WI38 (cell line): ENCODE measurements at regions not wholly inside any gene's neighbourhood (a gene's known extent, or its start where the extent isn't known, plus 50 kb on each side); places are given as distances from the start of the nearest gene placed in this dataset.

Experiments used
- H3K4me3 ChIP-seq: 2 replicates; pipeline ENCODE4 v1.5.1; 2011; ENCODE audit warnings: low read depth, mild to moderate bottlenecking, control low read depth, low read length
- TF ChIP-seq, protein P1 (sequence below): IDR thresholded peaks from 2 replicates; pipeline ENCODE4 v1.5.1; 2012; ENCODE audit warnings: low read depth, mild to moderate bottlenecking, control low read depth, low read length

DNA sequence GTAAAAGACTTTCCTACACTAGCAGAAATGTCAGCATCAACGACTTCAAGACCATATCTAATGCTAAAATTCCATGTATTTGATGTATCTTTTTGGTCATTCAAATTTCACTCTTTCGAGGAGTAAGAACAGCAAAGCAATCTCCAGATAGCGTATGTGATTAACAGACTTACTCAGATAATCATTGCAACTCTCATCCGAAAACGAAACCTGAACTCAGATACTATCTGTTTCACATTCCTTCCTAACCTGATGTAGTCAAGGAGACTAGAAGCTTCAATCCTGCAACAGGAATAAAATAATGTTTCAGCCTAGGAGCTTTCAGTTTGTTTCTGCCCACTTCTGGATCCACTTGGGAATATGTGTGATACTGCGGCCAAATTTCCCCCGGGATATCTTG, 286.3 kb downstream of the NUAK1 start:
- H3K4me3 ChIP-seq, result no peak overlapping the region

DNA sequence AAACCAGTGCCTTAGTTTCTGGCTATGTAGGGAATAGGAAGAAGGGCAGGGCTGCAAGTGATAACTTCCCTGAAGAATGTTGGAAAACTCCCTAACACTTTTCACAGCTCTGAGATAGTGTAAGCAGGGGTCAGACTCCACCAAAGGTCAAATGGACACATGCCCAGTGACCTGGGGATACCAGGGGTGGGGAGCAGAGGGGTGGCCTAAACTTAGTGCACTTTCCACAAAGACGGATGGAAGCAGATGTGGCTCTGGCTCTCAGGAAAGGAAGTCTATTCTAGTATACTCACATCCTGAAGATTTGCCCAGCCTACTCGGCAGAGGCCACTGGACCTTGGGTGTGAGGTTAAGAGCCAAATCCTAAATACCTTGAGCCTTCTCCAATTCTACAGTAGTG, 285.8 kb downstream of the NUAK1 start:
- TF ChIP-seq, protein P1, sequence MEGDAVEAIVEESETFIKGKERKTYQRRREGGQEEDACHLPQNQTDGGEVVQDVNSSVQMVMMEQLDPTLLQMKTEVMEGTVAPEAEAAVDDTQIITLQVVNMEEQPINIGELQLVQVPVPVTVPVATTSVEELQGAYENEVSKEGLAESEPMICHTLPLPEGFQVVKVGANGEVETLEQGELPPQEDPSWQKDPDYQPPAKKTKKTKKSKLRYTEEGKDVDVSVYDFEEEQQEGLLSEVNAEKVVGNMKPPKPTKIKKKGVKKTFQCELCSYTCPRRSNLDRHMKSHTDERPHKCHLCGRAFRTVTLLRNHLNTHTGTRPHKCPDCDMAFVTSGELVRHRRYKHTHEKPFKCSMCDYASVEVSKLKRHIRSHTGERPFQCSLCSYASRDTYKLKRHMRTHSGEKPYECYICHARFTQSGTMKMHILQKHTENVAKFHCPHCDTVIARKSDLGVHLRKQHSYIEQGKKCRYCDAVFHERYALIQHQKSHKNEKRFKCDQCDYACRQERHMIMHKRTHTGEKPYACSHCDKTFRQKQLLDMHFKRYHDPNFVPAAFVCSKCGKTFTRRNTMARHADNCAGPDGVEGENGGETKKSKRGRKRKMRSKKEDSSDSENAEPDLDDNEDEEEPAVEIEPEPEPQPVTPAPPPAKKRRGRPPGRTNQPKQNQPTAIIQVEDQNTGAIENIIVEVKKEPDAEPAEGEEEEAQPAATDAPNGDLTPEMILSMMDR, result no peak
- H3K4me3 ChIP-seq, result no peak overlapping the region

More for the DNA sequence above, 286.3 kb downstream of the NUAK1 start:
- TF ChIP-seq, protein P1, result no peak

DNA sequence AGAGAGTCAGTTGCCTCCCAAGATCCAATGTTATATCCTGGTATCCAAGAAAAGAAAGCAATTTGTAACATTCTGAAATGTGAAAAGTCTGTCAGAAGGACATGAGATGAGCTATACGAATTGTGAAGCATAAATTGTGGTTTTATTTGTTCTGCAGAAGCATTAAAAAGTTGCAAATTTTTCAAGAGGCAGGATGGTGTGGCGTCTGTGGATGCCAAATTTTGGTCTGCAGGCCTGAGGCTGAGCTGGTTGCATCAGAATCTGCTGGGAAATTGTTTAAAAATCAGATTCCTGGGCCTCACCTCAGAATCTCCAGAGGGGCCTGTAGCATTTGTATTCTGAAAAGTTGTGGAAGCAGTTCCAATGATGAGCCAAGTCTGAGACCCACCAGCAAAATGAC, 284.7 kb downstream of the NUAK1 start:
- TF ChIP-seq, protein P1, result no peak
- no peak overlapping the region for H3K4me3 ChIP-seq

DNA sequence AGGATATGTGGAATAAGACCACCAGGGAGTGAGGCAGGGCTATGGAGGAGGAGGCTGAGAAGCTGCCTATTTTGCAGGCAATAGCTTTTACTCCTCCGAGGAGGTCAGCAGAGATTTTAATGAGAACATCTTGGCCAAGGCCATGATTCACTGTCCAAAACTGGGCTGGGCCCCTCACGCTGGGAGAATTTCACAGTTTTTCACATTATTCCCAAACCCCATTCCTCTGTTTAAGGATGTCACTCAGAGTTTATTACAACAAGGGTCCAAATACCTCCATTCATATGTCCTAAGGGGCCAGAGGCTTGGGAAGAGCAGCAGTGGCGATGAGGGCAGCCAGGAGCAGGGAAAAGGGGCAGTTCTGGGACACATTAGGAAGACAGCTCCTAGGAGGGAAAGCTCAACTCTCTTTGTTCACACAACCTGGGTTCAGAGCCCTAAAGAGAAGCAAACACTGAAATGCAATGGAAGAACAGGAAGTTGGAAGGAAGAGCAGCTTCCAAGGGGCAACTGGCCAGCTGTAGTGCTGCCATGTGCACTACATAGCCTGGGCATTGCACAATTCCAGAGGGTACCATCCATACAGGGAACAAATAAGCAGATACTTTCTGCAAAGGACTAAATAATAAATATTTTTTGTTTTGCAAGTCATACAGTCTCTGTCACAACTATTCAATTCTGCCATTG, 283.2 kb downstream of the NUAK1 start:
- H3K4me3 ChIP-seq, result no peak overlapping the region
- TF ChIP-seq, protein P1, result no peak

DNA sequence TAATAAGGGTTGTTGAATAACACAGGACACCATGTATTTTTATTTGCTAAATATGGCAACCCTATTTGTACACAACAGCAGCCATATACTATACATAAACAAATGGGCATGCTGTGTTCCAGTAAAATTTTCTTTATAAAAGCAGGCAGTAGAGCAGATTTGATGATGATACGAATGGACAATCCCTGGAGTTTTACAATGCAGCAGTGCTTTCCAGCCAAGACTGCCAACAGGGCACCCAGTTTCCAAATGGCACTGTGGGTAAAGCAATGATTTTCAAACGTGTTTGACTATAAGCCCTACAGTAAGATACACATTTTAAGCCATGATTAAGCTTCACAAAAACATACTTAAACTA, 282.7 kb downstream of the NUAK1 start:
- H3K4me3 ChIP-seq, result no peak overlapping the region
- TF ChIP-seq, protein P1, result no peak

DNA sequence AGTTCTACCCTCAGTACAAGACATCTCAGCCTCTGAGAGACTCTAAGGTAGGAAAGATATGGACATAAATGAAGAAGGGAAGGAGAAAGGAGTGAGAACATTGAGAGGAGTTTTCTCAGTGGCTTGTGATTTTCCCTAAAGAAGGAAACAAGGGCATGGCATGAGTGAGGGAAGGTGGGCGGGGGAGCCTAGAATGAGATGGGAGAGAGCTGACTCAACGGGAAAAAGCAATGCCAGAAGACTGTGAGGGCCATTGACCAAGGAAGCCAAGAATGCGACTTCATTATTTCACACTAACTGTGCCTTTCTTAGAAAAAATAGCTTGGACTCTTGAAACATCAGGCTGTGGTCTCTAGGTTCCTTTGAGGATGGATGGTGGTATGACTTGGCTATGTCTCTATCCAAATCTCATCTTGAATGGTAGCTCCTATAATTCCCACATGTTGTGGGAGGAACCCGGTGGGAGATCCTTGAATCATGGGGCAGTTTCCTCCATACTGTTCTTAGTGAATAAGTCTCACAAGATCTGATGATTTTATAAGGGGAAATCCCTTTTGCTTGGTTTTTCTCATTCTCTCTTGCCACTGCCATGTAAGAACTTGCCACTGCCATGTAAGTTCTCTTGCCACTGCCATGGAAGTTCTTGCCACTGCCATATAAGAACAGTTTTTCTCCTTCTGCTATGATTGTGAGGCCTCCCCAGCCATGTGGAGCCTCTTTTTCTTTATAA, 279.6 kb downstream of the NUAK1 start:
- no peak overlapping the region for H3K4me3 ChIP-seq
- TF ChIP-seq, protein P1, result no peak

DNA sequence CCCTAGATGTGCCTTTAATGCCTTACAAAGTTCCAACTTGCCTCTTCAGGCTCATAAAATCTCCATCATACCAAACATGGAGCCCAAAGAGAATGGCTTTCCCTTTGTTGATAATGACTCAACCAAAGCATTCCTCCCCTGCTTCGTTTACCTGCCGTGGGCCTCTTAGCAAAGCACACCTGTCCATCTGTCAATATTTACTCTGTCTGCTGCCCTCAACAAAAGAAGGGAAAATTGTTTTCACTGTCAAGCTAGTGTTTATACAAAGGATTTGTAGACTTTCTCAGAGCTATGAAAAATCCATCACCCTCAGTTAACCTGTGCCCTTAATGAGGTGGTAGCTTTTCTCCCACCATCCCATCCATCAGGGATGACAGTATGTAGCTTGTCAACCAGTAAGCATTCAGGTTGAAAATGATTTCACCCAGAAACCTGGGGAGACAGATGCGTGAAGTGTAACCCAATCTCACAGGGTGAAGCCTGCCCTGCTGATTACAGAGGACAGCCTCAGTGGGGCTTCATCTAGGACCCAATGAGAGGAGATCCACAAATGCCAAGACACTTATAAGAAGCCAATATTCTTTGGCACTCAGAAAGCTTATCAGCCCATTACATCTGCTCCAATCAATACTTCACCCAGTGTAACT, 278.1 kb downstream of the NUAK1 start:
- no peak overlapping the region for H3K4me3 ChIP-seq
- TF ChIP-seq, protein P1, result no peak
